K562 (cell line): ENCODE measurements at regions not wholly inside any gene's neighbourhood (a gene's known extent, or its start where the extent isn't known, plus 50 kb on each side); places are given as distances from the start of the nearest gene placed in this dataset.

Experiments
- BHLHE40 ChIP-seq: IDR thresholded peaks from 2 replicates; pipeline ENCODE4 v1.6.1; 2011; ENCODE audit warnings: low read length, improper control_type of control experiment
- CCAR2 ChIP-seq: fragments of 200-400 bp; formaldehyde crosslinking; IDR thresholded peaks from 2 replicates; pipeline ENCODE4 v1.6.1; 2017; ENCODE audit warnings: mild to moderate bottlenecking, low read depth, low read length
- HDAC3 ChIP-seq: fragments of 450-650 bp; IDR thresholded peaks from 2 replicates; pipeline ENCODE4 v1.6.1; 2018; ENCODE audit warnings: borderline replicate concordance, mild to moderate bottlenecking, moderate library complexity; ENCODE audit not compliant: partially characterized antibody
- MEF2D ChIP-seq: conservative IDR thresholded peaks from 2 replicates; pipeline ENCODE4 v1.6.1; 2016; ENCODE audit warnings: low read depth, missing genetic modification characterization, missing compliant biosample characterization
- MTA1 ChIP-seq: fragments of 450-650 bp; IDR thresholded peaks from 2 replicates; pipeline ENCODE4 v1.6.1; 2017; ENCODE audit warnings: borderline replicate concordance
- NFATC3 ChIP-seq: fragments of 450-650 bp; IDR thresholded peaks from 2 replicates; pipeline ENCODE4 v1.6.1; 2017; ENCODE audit warnings: mild to moderate bottlenecking
- NFRKB ChIP-seq: fragments of 450-650 bp; IDR thresholded peaks from 2 replicates; pipeline ENCODE4 v1.6.1; 2016; ENCODE audit warnings: low read depth
- SRSF3 ChIP-seq: fragments of 200-400 bp; formaldehyde crosslinking; IDR thresholded peaks from 2 replicates; pipeline ENCODE4 v1.6.1; 2016; ENCODE audit warnings: mild to moderate bottlenecking, low read length, moderate library complexity; ENCODE audit not compliant: insufficient read depth
- XRCC3 ChIP-seq: fragments of 450-650 bp; IDR thresholded peaks from 2 replicates; pipeline ENCODE4 v1.6.1; 2017; ENCODE audit warnings: mild to moderate bottlenecking, moderate library complexity
- YY1 ChIP-seq, 3 experiments: IDR thresholded peaks; 2 replicates each; pipeline ENCODE4 v1.6.1; 2011; ENCODE audit warnings: low read length in 2 of 3, mild to moderate bottlenecking in 2 of 3, moderate library complexity in 2 of 3, borderline replicate concordance in 1 of 3, control low read depth in 1 of 3, low read depth in 1 of 3; ENCODE audit not compliant: insufficient read depth in 3 of 3, insufficient replicate concordance in 2 of 3, control insufficient read depth in 1 of 3, insufficient read length in 1 of 3; ENCODE audit errors: extremely low read depth in 1 of 3
- ZNF134 ChIP-seq: fragments of 250-450 bp; sonication (Bioruptor Pico); conservative IDR thresholded peaks from 2 replicates; pipeline ENCODE4 v1.4.0; 2020
- ZNF184 ChIP-seq: sonication (generic); formaldehyde crosslinking; IDR thresholded peaks from 2 replicates; pipeline ENCODE4 v1.5.0; 2020; ENCODE audit warnings: missing genetic modification reagents
- ZNF197 ChIP-seq: fragments of 200-800 bp; sonication (Bioruptor generic); IDR thresholded peaks from 2 replicates; pipeline ENCODE4 v1.6.1; 2016; ENCODE audit warnings: low read depth, missing genetic modification characterization, missing compliant biosample characterization
- ZNF75A ChIP-seq: fragments of 450-650 bp; formaldehyde crosslinking; IDR thresholded peaks from 2 replicates; pipeline ENCODE4 v1.4.0; 2020; ENCODE audit warnings: mild to moderate bottlenecking
- TF ChIP-seq, protein P1 (sequence below), 2 experiments: IDR thresholded peaks in 1 of 2; conservative IDR thresholded peaks in 1 of 2; 2 replicates each; pipeline ENCODE4 v1.6.1; 2016; ENCODE audit warnings: low read depth in 2 of 2, mild to moderate bottlenecking in 1 of 2, missing compliant biosample characterization in 1 of 2, missing genetic modification characterization in 1 of 2, moderate library complexity in 1 of 2
- TF ChIP-seq, protein P2 (sequence below): sonication (generic); formaldehyde crosslinking; IDR thresholded peaks from 2 replicates; pipeline ENCODE4 v1.9.0; 2022; ENCODE audit warnings: mild to moderate bottlenecking, missing genetic modification reagents
- TF ChIP-seq, protein P3 (sequence below): fragments of 250-450 bp; sonication (Bioruptor Pico); IDR thresholded peaks from 2 replicates; pipeline ENCODE4 v1.8.0; 2021; ENCODE audit warnings: moderate library complexity, mild to moderate bottlenecking, inconsistent platforms
- TF ChIP-seq, protein P4 (sequence below): fragments of 450-650 bp; formaldehyde crosslinking; conservative IDR thresholded peaks from 2 replicates; pipeline ENCODE4 v1.4.0; 2022; ENCODE audit warnings: mild to moderate bottlenecking, missing genetic modification characterization
- TF ChIP-seq, protein P5 (sequence below): fragments of 450-650 bp; formaldehyde crosslinking; IDR thresholded peaks from 2 replicates; pipeline ENCODE4 v1.4.0; 2022; ENCODE audit warnings: missing genetic modification characterization

DNA sequence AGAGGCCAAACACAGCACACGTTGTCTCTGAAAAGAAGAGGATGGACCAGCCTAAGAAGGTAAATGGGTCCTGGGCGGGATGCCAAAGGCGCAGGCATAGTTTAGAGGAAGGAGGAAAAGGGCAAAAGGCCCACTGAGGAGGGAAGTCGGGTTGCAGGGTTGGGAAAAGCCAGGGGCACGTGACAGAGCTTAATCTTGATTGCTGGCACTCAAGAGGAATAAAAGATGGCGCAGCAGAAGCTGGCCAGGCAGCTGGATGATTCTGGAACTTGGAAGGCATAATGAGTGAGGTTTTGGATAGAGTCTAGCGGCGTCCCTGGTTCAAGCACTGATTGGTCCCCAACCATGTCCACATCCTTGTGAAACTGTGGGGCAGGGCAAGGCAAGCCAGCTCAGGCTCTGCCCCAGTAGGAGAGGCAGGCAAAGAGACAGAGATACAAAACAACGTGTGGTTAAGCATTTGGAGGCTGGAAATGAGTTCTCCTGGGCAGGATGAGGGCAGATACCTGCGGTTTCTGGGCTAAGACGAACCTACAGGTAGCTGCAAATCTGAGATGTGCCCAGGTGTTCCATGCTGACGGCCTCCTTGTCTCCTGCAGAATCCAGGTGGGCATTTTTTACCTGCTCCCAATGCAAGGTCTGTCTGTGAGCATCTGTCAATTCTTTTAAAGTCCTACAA is 52.7 kb upstream of the CIBAR2 start (continued):
- TF ChIP-seq, protein P1, sequence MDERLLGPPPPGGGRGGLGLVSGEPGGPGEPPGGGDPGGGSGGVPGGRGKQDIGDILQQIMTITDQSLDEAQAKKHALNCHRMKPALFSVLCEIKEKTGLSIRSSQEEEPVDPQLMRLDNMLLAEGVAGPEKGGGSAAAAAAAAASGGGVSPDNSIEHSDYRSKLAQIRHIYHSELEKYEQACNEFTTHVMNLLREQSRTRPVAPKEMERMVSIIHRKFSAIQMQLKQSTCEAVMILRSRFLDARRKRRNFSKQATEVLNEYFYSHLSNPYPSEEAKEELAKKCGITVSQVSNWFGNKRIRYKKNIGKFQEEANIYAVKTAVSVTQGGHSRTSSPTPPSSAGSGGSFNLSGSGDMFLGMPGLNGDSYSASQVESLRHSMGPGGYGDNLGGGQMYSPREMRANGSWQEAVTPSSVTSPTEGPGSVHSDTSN (CRISPR knock-in tag; IDR thresholded peaks at IDR 0.05; ENCODE audit: low read depth) = no peak
- TF ChIP-seq, protein P1 (tag; conservative IDR thresholded peaks at IDR 0.05; ENCODE audit: low read depth) = no peak
- no peak for TF ChIP-seq XRCC3
- TF ChIP-seq MEF2D = no peak
- no peak for TF ChIP-seq MTA1
- TF ChIP-seq, protein P2, sequence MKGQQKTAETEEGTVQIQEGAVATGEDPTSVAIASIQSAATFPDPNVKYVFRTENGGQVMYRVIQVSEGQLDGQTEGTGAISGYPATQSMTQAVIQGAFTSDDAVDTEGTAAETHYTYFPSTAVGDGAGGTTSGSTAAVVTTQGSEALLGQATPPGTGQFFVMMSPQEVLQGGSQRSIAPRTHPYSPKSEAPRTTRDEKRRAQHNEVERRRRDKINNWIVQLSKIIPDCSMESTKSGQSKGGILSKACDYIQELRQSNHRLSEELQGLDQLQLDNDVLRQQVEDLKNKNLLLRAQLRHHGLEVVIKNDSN = peak; percentile 70
- TF ChIP-seq ZNF184 = no peak
- no peak for TF ChIP-seq HDAC3
- TF ChIP-seq, protein P3, sequence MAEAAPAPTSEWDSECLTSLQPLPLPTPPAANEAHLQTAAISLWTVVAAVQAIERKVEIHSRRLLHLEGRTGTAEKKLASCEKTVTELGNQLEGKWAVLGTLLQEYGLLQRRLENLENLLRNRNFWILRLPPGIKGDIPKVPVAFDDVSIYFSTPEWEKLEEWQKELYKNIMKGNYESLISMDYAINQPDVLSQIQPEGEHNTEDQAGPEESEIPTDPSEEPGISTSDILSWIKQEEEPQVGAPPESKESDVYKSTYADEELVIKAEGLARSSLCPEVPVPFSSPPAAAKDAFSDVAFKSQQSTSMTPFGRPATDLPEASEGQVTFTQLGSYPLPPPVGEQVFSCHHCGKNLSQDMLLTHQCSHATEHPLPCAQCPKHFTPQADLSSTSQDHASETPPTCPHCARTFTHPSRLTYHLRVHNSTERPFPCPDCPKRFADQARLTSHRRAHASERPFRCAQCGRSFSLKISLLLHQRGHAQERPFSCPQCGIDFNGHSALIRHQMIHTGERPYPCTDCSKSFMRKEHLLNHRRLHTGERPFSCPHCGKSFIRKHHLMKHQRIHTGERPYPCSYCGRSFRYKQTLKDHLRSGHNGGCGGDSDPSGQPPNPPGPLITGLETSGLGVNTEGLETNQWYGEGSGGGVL (CRISPR knock-in tag) = no peak
- TF ChIP-seq, protein P4, sequence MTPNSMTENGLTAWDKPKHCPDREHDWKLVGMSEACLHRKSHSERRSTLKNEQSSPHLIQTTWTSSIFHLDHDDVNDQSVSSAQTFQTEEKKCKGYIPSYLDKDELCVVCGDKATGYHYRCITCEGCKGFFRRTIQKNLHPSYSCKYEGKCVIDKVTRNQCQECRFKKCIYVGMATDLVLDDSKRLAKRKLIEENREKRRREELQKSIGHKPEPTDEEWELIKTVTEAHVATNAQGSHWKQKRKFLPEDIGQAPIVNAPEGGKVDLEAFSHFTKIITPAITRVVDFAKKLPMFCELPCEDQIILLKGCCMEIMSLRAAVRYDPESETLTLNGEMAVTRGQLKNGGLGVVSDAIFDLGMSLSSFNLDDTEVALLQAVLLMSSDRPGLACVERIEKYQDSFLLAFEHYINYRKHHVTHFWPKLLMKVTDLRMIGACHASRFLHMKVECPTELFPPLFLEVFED (CRISPR knock-in tag) = no peak
- TF ChIP-seq ZNF75A (CRISPR knock-in tag) = no peak
- TF ChIP-seq BHLHE40 = peak; percentile 80
- TF ChIP-seq ZNF197 = no peak
- no peak for TF ChIP-seq NFATC3
- no peak for TF ChIP-seq SRSF3
- TF ChIP-seq NFRKB = no peak
- peak in 1 of 3 experiments; percentile 6 for TF ChIP-seq YY1 (IDR thresholded peaks at IDR 0.05; ENCODE audit: borderline replicate concordance in 1 of 3, control insufficient read depth in 1 of 3, extremely low read depth in 1 of 3, insufficient read depth in 3 of 3, insufficient read length in 1 of 3, insufficient replicate concordance in 2 of 3, low read depth in 1 of 3, low read length in 2 of 3)
- TF ChIP-seq, protein P5, sequence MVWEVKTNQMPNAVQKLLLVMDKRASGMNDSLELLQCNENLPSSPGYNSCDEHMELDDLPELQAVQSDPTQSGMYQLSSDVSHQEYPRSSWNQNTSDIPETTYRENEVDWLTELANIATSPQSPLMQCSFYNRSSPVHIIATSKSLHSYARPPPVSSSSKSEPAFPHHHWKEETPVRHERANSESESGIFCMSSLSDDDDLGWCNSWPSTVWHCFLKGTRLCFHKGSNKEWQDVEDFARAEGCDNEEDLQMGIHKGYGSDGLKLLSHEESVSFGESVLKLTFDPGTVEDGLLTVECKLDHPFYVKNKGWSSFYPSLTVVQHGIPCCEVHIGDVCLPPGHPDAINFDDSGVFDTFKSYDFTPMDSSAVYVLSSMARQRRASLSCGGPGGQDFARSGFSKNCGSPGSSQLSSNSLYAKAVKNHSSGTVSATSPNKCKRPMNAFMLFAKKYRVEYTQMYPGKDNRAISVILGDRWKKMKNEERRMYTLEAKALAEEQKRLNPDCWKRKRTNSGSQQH = no peak
- no peak for TF ChIP-seq CCAR2
- TF ChIP-seq ZNF134 (CRISPR knock-in tag) = no peak
